HG03280 (cell line): ENCODE measurements at regions not wholly inside any gene's neighbourhood (a gene's known extent, or its start where the extent isn't known, plus 50 kb on each side); places are given as distances from the start of the nearest gene placed in this dataset.
A peak's percentile ranks its signal among the peaks of the same experiment; 100 is the strongest.
"Not testable (repeated sequence)": the region's sequence is repeated elsewhere in the genome, so short reads cannot be mapped to it uniquely, and the experiment has no call there.

ENCODE experiments used
- ATAC-seq: cut with Tn5 transposase; IDR thresholded peaks from one replicate; pipeline ENCODE4 v1.9.1; 2021; ENCODE audit warnings: mild to moderate bottlenecking, moderate library complexity; ENCODE audit not compliant: unreplicated experiment

GRCh38 chr12:33514893-33515292 lies 75.3 kb upstream of the SYT10 start:
- no peak for ATAC-seq

DNA sequence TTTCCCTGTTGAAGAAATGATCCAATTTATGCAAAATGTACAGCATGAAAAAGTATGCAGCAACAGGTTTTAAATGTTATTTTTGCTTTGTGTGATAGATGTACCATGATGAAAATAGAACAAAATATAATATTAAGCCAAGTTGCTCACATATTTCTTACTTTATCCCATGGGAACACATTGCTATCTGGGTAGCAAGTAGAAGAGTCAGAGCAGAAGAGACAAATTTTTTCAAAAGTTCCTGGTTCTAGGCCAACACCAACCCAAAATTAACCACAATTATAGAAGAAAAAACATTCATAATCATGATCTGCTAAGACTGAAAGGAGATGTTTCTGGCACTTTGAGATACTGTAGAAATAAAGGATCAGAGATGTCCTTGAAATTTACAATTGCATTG lies 79.9 kb upstream of the SYT10 start:
- no peak for ATAC-seq

- not testable (repeated sequence) for ATAC-seq
Measured at GRCh38 chr12:33520505-33521302, 81.1 kb upstream of the SYT10 start.

- no peak for ATAC-seq
Measured at GRCh38 chr12:33529031-33529430, 89.4 kb upstream of the SYT10 start.

DNA sequence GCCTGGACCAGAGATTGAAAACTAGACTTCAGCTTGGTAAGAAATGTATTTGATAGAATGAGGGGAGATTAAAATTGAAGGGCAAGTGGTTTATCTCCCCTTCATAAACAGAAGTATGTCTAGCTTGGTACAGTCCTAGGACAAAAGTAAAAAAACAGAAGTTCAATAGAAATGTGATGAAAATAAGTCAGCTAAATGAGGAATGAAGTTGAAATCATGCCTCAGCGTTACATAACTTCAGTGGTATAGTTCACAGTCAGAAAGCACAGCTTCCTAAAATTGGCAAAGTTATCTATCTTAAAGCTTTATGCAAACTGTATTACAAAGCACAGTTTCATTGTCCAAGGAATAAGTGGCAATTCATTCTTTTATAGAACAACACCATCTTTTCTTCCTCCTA lies 90.2 kb upstream of the SYT10 start:
- no peak for ATAC-seq

DNA sequence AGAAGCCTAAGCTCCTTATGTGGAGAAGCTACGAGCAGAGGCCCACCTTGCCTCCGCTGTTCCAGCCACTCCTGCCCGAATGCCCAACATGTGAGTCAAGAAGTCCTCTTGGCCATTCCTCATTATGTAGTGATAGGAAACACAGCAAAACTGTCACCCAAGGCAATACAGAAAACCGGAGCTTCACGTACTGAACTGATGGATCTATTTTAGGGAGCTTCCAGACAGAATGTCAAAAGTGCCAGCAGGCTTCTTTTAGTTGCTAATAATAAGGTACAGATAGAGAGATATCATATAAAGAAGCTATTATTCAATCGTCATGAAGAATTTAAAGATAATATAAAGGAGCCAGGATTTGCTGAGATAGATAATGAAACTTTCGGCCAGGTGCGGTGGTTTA lies 91.6 kb upstream of the SYT10 start:
- no peak for ATAC-seq

GRCh38 chr12:33533527-33533926 lies 93.9 kb upstream of the SYT10 start:
- no peak for ATAC-seq

GRCh38 chr12:33536431-33536830 lies 96.8 kb upstream of the SYT10 start:
- ATAC-seq: no peak

DNA sequence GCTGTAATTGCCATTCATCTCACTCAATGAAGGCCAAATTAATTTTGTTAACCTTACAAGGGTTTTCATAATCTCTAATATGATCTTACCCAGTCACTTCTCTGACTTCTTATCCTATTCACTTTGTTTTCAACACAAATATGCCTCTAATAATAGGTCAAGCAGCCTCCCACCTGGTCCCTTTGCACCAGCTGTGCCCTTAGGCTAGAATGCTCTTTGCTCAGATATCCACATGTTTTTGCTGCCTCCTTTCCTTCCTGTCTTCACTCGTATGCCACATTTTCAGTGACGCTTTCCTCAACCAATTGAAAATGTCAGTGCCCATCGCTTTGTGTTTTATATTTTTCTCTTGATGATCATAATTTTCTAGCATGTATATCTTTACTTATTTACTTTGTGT lies 106.4 kb upstream of the SYT10 start:
- no peak for ATAC-seq

GRCh38 chr12:33547084-33547483 lies 107.5 kb upstream of the SYT10 start:
- ATAC-seq: no peak

- ATAC-seq: not testable (repeated sequence)
Measured at GRCh38 chr12:33550214-33550613, 110.6 kb upstream of the SYT10 start.

- no peak for ATAC-seq
Measured at GRCh38 chr12:33551006-33551405, 111.4 kb upstream of the SYT10 start.

DNA sequence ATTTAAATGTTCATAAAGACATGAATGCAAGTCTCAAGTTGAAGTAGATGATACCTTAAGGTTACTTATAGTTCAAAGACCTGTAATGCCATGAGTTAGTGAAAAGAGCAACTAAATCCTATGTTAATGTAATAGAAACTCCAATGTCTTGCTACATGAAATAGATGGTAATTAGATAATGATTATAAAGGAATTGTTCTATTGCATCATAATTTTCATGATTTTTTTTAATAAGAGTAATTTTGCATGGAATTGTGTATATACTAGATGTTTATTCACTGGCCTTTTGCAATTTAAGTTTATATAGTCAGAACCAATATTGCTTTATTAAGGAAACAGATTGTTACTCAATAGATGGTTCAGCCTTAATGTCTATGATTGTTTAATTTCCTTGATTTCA lies 115.5 kb upstream of the SYT10 start:
- ATAC-seq: no peak

DNA sequence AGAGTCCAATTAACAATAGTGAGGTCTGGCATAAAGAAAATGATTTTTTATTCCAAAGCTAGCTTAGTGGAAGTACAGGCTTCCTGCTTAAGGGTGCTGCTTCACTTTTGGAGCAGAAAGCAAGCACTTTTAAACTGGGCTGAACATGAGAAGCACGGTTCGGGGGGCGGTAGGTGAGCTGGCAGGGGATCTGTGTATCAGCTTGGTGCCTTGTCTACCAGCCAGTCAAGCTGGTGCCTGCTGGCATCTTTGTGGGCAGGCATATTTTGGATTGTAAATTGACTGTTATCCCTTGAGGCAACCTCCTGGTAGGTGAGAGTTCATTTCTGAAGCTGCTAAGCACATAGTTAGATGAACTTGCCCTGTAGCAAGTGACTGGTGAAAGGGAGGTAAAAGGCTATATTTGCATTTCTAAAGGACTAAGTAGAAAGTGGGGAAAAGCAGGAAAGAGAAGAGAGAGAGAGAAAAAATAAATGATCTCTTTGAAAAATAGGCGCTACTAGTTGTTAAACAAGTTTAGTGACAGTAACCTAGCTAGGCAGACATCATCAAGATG lies 121.1 kb upstream of the SYT10 start:
- no peak for ATAC-seq

DNA sequence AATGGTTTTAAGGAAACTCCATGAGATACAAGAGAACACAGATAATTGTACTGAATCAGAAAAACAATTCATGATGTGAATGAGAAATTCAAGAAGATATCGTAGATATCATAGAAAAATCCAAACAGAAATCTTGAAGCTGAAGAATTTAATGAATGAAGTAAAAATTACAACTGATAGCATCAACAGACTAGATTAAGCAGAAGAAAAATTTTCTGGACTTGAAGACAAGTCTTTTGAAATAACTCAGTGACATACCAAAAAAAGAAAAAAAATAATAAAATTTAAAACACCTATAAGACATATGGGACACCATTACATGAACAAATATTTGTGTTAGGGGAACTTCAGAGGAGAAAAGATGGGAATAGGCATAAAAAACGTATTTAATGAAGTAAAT lies 122.8 kb upstream of the SYT10 start:
- no peak for ATAC-seq

- ATAC-seq: no peak
Measured at GRCh38 chr12:33566403-33566802, 126.8 kb upstream of the SYT10 start.

DNA sequence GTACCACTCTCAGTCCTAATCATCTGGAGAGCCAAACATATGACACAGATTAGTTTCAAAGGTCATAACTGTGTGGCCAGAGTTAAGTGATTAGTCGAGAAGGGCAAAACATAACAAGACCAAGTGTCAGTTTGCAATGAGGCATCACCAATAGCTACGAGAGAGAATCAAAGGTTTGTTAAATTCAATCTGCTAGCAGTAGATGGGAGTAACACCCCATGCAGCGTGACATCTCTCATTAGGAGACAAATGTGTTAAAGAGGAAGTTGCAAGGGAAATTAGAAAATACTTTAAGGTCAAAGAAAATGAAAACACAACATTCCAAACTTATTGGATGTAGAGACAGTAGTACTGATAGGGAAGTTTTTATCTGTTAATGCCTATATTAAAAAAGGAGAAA lies 135.7 kb upstream of the SYT10 start:
- ATAC-seq: no peak

- no peak for ATAC-seq
Measured at GRCh38 chr12:33581613-33582122, 142.0 kb upstream of the SYT10 start.

DNA sequence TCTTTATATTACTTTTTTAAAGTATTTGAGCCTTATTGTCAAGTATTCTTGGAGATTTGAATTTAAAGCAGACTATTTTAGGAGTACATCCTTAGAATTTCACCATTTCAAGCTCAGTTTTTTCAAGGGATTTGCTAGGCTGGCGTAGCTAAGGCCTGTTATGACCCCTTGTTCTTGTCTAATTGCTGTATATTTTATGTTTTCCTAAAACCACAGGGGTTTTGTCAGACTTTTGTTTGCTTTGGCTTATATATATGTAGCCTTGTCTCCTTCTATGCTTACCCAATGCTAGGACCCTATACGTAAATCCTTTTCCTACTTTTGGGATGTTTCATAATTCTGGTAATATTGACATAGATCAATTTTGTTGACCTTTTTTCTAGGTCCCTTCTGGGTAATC lies 147.0 kb upstream of the SYT10 start:
- no peak for ATAC-seq

DNA sequence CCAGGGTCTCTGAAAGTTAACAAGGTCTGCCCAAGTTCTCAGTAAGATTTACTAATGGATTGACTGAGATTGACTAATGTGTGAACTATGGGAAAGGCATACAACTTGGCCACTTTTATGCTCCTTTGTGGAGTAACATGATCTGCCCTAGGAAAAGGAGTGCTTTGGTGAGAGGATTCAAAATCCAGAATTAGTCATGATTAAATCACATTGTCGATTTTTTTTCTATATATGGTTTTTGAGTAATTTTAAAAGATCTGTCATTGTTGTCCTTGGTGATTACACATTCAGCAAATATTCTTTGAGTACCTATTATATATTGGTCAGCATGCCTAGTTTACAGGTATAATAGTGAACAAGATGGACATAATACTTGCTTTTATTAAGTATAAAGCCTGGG lies 147.7 kb upstream of the SYT10 start:
- ATAC-seq: no peak

- ATAC-seq: peak; percentile 91
Measured at GRCh38 chr12:33587784-33588712, 148.4 kb upstream of the SYT10 start.
